Osteocyte (in vitro differentiated cells): ENCODE measurements at regions not wholly inside any gene's neighbourhood (a gene's known extent, or its start where the extent isn't known, plus 50 kb on each side); places are given as distances from the start of the nearest gene placed in this dataset.

ENCODE experiments used
- DNase-seq: peaks from one replicate; pipeline ENCODE4 v3.0.0; 2021; ENCODE audit warnings: mixed read lengths; ENCODE audit not compliant: unreplicated experiment; ENCODE audit errors: extremely low spot score
- H3K27ac Mint-ChIP-seq: one replicate; pipeline ENCODE4 v1.8.0; 2021; ENCODE audit warnings: mild to moderate bottlenecking, mixed read lengths; ENCODE audit not compliant: unreplicated experiment
- H3K27me3 Mint-ChIP-seq: one replicate; pipeline ENCODE4 v1.8.0; 2021; ENCODE audit warnings: mixed read lengths; ENCODE audit not compliant: unreplicated experiment
- H3K36me3 Mint-ChIP-seq: one replicate; pipeline ENCODE4 v1.8.0; 2021; ENCODE audit warnings: mixed read lengths; ENCODE audit not compliant: unreplicated experiment
- H3K4me1 Mint-ChIP-seq: one replicate; pipeline ENCODE4 v1.8.0; 2021; ENCODE audit warnings: mixed read lengths; ENCODE audit not compliant: unreplicated experiment
- H3K4me3 Mint-ChIP-seq: one replicate; pipeline ENCODE4 v1.8.0; 2021; ENCODE audit warnings: mild to moderate bottlenecking, moderate library complexity, mixed read lengths; ENCODE audit not compliant: unreplicated experiment
- H3K9me3 Mint-ChIP-seq: one replicate; pipeline ENCODE4 v1.8.0; 2021; ENCODE audit warnings: mixed read lengths; ENCODE audit not compliant: unreplicated experiment
- CTCF ChIP-seq: fragments of 200-600 bp; sonication (generic); IDR thresholded peaks from 2 replicates; pipeline ENCODE4 v1.5.0; 2021; ENCODE audit warnings: antibody characterized with exemption, mild to moderate bottlenecking, moderate library complexity

DNA sequence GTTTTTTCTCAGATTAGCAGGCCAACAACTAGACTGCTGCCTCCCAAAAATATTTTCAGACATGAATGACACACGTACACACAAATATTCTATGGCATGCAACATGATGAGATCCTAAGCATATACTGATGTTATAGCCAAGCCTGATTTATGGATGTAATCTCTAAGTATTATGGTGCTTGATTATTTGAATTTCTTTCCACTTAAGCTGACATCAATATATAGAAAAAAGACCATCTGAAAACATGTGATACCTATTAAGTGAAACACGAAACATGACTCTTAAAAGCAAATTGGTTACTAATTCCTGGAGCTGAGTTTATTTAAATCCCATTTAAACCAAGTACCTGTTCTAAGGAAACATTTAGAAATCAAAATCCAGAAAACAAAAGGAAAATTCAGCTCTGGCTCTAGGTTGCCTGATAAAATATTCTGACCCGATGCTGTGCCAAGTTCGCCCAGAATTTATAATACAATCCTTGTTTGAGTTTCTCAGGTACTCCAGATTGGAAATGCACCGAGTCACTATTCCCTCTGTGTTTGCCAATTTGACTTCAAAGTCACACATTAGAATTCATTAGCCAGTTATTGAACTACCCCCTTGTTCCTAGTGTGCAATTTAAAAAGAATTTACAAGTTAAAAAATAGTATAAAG, 548.6 kb downstream of the CSNK1G3 start:
- Mint-ChIP-seq H3K4me3 (no peak overlapping the region), H3K27ac (peak overlapping the region; percentile 28), H3K9me3 (peaks cover 3% of the 10 kb centered on the region), H3K36me3 (no peaks in the 10 kb centered on the region), H3K4me1 (peaks cover 45% of the 10 kb centered on the region), H3K27me3 (peaks cover 2% of the 10 kb centered on the region)
- DNase-seq: no peak
- no peak for TF ChIP-seq CTCF

DNA sequence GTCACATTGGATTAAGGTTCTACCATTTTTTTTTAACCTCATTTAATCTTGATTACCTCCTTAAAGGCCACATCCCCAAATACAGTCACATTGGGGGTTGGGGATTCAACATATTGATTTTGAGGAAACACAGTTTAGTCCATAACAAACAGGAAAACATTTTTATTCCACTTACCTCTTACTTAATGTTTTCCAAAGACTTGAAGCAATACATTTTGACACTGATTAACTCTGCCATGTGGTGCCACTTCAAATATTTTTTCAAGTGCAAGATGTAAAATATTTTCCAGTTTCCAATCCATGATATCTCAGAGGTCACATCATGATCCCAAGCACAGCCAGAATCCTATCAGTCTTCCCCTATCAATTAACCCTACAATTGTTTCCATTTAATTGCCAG, 548.0 kb downstream of the CSNK1G3 start:
- no peak for TF ChIP-seq CTCF

DNA sequence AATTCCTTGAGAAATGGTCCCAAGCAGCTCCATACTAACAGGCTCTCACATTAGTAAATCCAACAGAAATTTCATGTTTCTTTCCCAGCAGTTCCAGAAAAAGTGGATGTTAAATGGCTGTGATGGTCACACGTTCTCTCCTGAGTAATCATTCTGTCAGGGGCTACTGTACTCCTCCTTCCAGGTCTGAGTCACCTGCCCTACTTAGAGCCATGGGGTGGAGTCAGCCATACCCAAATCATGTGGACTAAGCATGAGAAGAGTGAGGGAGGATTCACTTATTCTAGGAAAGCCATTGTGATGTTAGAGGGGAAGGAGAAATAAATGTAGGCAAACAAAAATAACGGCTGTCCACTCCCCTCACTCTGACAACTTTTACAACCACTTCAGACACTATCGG, 547.2 kb downstream of the CSNK1G3 start:
- no peak for DNase-seq

More for the DNA sequence above, 548.0 kb downstream of the CSNK1G3 start:
- peak overlapping the region; percentile 28 for H3K27ac Mint-ChIP-seq
- no peaks in the 10 kb centered on the region for H3K36me3 Mint-ChIP-seq
- H3K4me1 Mint-ChIP-seq: peaks cover 45% of the 10 kb centered on the region
- peaks cover 3% of the 10 kb centered on the region for H3K9me3 Mint-ChIP-seq
- no peak for DNase-seq
- peaks cover 2% of the 10 kb centered on the region for H3K27me3 Mint-ChIP-seq
- no peak overlapping the region for H3K4me3 Mint-ChIP-seq

DNA sequence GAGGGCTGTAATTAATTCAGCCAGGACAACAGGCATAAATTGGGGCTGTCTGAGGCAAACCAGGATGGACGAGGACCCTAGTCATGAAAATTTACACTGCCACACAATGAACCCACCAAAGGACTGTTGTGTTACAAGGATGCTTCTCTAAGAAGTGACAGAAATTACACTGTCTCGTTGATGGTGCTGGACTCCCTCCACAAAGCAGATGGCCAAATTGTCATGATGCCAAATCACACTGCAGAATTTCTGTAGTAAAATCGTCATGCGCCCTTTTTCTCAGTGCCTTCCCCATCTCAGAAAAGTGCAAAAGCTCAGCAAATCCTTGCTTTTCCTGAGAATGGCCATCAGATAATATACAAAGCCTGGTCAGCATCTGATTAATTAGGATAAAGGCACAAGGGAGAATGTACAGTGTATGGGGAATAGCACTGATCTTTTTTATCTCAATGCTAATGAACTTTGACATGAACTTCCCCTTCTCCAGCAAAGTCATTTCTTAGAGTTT, 545.8 kb downstream of the CSNK1G3 start:
- H3K36me3 Mint-ChIP-seq: no peaks in the 10 kb centered on the region
- no peak overlapping the region for H3K4me3 Mint-ChIP-seq
- TF ChIP-seq CTCF: no peak
- DNase-seq: no peak
- H3K4me1 Mint-ChIP-seq: peaks cover 42% of the 10 kb centered on the region
- no peaks in the 10 kb centered on the region for H3K9me3 Mint-ChIP-seq
- H3K27ac Mint-ChIP-seq: no peak overlapping the region
- peaks cover 2% of the 10 kb centered on the region for H3K27me3 Mint-ChIP-seq

More for the DNA sequence above, 547.2 kb downstream of the CSNK1G3 start:
- Mint-ChIP-seq H3K27me3 (peaks cover 2% of the 10 kb centered on the region), H3K4me1 (peaks cover 42% of the 10 kb centered on the region), H3K36me3 (no peaks in the 10 kb centered on the region), H3K27ac (peak overlapping the region; percentile 28), H3K9me3 (peaks cover 3% of the 10 kb centered on the region), H3K4me3 (no peak overlapping the region)
- no peak for TF ChIP-seq CTCF

- Mint-ChIP-seq H3K9me3 (no peaks in the 10 kb centered on the region), H3K27ac (no peak overlapping the region), H3K4me3 (no peak overlapping the region), H3K4me1 (peaks cover 45% of the 10 kb centered on the region), H3K27me3 (peaks cover 2% of the 10 kb centered on the region), H3K36me3 (no peaks in the 10 kb centered on the region)
- TF ChIP-seq CTCF: no peak
- no peak for DNase-seq
Measured at GRCh38 chr5:124056991-124057723, 545.2 kb downstream of the CSNK1G3 start.
